T47D (cell line): ENCODE measurements at regions not wholly inside any gene's neighbourhood (a gene's known extent, or its start where the extent isn't known, plus 50 kb on each side); places are given as distances from the start of the nearest gene placed in this dataset.

Experiments
- DNase-seq, 2 experiments: peaks; one replicate each; pipeline versions ENCODE4 v3.0.0 to v3.0.0-alpha.2; 2011 to 2012; ENCODE audit warnings: low read depth in 1 of 2, low spot score in 1 of 2
- JUND ChIP-seq: IDR thresholded peaks from 2 replicates; pipeline ENCODE4 v1.6.1; 2012; ENCODE audit warnings: low read depth
- in situ Hi-C: cut with HindIII; loops from 2 replicates; pipeline ENCODE4 v1.10.0; 2016; ENCODE audit warnings: low sequenced_read_pairs, low pct_unique_long_range_greater_than_20kb

DNA sequence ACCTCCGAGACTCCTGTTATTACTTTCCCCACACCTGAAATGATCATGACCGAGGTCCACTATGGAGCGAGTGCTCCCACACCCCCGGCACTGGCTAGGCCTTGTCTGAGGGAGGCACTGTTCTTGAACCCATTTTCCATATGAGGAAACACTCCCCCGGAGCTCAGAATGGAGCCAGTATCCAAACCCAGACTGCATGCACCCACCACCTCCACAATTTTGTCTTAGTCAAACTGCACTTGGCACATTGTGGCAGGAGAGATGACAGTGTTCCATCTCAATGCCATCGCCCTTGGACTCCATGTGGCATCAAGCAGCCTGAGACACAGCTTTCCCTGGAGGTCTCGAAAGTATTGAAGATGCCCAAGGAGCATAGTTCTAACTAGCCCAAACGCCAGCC is 154.1 kb downstream of the NUP210 start:
- no peak for DNase-seq
- TF ChIP-seq JUND = no peak
- in situ Hi-C loops = no loop called here

DNA sequence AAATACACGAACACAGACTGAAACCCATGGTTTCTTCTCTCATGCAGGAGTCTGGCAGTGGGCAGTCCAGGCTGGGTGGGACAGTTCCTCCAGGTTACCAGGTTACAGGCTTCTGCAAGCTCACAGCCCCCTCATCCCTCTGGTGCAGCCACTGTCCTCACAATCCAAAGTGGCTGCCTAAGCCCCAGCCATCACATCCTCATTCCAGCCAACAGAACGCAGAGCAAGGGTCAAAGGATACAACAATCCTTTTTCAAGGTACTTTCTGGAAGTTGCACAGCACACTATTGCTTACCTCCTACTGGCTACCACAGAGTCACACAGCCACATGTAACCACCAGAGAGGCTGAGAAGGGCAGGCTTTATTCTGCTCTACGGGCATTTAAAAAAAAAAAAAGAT is 154.6 kb downstream of the NUP210 start:
- no peak for DNase-seq
- in situ Hi-C loops = no loop called here
- no peak for TF ChIP-seq JUND

DNA sequence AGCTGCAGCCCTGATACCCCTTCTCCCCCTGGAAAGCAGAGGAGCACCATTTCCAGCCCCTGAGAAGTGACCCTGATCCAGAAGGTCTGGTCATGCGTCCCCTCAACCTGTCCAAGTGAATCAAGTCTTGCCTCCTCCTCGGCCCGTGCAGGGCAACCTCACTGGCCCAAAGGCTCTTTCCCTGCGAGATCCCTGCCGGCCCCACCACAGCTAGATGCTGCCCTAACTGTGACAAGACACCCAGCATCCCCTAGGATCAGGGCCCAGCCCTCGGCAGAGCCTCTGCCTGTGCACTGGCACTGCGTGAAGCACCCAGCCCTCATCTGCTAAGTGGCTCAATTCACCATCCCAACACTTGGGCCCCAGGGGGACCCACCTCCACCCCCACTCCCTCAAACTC is 155.1 kb downstream of the NUP210 start:
- DNase-seq = no peak
- no peak for TF ChIP-seq JUND
- in situ Hi-C loops = no loop called here

DNA sequence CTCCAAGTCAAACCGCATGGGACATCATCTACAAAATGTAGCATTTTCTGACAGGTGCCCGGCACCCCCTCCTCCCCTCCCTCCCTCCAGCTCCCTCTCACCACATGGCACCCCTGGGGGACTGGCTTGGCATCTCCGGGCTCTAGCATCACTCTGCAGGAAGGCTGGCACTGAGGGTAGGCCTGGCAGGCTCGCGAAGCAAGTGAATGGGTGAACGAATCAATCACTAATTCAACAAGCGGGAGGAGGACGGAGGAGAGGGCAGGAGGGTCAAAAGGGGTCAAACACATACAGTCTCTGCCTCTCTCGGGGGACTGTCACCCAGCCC is 155.7 kb downstream of the NUP210 start:
- no peak for TF ChIP-seq JUND
- no peak for DNase-seq
- in situ Hi-C loops = no loop called here

DNA sequence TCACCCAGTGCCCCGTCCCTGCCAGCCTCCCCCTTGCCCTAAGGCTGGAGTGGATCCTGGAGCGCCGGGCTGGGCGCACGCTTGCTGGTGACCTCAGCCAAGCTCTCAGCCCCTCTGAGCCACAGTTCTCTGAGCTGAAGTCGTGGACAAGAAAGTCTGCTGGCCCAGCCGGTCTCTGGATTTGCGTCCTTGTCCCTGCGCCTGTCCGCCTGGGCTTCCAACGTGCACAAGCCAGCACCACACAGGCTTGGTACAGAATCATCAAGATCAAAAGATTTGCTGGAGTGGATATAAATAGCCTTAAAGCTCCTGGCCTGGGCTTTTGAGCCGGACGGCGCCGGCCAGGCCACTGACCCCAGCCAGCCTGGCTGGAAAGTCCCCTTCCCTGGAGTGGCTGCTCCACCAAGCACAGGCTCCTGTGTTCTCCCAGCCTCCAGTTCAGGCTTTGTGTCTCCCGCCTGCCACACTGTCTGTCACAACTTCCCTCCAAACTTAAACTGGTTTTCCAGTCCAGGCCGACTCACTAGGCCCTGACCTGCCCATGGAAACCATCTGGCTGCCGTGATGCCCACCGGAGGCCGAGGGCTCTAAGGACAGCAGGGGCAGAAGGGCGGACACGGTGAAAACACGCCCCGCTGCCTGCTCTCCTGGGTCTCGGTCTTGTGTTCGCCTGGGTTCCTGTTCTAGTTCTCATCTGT is 156.2 kb downstream of the NUP210 start:
- DNase-seq = no peak
- TF ChIP-seq JUND = no peak
- in situ Hi-C loops = no loop called here

DNA sequence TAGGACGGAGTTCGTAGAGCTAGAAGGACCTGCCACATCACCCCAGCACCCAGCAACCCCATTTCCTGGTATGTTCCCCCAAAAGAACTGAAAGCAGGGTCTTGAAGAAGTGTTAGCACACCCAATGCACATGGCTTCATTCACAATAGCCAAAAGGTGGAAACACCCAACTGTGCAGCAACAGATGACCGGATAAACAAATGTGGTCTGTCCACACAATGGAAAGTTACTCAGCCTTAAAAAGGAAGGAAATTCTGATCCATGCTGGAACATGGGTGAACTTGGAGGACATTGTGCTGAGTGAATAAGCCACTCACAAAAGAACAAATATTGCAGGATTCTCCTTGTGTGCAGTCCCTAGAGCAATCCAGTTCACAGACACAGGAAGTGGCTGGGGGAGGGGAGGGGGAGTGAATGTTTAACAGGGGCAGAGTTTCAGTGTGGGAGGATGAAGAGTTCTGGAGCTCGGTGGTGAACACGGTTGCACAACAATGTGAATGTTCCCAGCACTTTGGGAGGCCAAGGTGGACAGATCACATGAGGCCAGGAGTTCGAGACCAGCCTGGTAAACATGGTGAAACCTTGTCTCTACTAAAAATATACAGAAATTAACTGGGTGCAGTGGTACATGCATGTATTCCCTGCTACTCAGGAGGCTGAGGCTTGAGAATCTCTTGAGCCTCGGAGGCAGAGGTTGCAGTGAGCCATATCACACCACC is 157.5 kb downstream of the NUP210 start:
- DNase-seq = peak in 1 of 2 experiments; percentile 30
- TF ChIP-seq JUND = no peak
- in situ Hi-C loops = no loop called here

DNA sequence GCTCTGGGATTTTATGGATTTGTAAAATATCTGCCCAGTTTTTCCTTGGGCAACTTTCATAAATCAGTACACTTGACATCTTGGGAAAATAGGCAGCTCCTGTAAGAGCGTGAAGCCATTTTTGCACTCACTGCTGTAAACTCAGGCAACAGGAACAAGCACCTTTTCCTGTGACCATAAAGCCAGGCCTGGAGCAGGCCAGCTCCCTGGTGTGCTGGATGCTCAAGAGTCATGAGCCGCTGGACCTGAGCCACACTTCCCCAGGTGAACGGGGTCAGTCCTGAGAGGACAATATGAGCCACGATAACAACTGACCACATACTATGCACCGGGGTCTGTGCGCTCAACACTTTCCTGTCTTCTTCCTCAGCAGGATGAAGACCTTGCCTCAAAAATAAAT is 158.2 kb downstream of the NUP210 start:
- TF ChIP-seq JUND = no peak
- in situ Hi-C loops = no loop called here
- no peak for DNase-seq

DNA sequence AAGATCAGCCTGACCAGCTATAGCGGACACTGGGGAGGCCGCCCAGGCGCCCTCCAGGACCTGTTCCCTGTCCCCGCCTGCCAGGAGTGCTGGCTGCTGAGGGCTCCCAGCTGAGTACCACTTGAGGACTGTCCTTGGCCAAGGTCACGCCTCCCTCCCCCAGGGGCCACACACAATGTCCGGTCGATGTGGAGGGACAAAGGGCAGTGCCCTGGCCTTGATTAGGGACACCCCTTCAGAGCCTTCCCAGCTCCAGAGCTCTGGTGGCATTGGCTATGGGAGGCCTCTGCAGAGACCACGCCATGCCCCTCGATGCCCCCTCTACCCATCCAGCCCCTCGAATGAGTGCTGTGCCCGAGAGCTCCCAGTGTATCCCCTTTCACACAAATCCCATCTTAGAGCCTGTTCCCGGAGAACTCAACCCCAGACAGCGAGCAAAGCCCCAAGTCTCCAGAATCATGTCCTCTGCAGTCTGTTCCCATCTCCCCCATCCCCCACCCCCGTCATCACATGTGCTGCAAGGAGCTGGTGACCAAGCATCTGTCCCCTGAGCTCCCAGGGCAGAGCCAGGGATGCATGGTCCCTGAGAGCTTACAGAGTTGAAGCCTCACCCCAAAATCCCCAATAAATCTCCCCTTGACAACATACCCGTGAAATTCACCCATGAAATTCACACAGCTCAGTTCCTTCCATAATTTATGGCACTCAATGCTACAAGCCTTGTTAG is 158.9 kb downstream of the NUP210 start:
- TF ChIP-seq JUND = no peak
- in situ Hi-C loops = no loop called here
- no peak for DNase-seq

DNA sequence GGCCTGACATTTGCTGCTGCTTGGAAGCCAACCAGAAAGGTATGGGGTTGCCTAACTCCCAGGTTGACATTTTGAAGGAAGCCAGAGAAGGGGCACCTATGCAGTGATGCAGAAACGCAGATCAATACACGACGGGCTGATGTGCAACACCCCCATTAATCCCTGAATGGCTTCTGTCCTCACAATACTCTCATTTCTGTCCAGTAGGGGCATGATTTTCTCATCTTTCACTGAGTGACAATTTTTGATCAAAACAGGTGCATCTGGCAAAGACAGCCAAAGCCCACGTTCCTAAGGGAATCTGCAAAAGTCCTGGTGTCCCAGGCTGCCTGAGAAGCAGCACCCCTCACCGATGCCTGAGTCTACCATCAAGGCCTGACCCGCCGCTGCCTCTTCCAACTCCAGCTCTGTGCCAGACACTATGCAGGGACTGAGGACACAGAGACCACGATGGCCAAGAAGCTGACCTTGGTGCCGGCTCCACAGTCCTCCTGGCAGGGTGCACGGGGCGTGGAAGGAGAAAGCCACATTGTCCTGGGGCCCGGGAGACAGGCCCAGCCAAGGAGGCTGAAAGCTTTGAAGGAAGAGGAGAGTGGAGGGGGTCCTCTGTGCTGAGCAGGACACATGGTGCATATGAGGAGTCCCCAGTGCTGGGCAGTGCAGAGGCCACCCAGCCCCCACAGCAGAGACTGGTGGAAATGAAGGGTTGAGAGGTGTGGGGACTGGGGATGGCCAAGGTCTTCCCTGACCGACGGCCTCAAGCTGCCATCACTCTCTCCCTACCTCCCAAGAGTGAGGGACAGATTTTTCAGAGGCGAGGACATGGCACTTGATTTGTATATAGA is 159.6 kb downstream of the NUP210 start:
- no peak for DNase-seq
- TF ChIP-seq JUND = no peak
- in situ Hi-C loops = no loop called here

DNA sequence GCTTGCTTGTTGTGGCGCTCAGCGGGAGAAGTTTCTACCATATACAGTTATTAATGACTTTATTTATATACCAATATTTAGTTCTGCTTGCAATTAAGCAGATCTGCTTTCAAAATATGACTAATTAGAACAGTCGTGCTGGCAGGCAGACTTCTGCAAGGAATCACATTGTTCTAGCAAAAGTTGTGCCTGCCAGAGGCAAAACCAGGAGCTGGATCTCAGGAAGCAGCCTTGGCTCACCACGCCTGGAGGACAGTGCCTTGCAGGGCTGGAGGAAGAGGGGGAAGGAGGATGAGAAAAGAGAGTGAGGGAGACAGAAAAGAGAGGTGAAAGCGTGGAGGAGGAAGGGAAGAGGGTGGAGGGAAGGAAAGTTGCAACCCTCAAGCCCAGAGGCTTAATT is 160.3 kb downstream of the NUP210 start:
- TF ChIP-seq JUND = no peak
- DNase-seq = no peak
- in situ Hi-C loops = no loop called here

DNA sequence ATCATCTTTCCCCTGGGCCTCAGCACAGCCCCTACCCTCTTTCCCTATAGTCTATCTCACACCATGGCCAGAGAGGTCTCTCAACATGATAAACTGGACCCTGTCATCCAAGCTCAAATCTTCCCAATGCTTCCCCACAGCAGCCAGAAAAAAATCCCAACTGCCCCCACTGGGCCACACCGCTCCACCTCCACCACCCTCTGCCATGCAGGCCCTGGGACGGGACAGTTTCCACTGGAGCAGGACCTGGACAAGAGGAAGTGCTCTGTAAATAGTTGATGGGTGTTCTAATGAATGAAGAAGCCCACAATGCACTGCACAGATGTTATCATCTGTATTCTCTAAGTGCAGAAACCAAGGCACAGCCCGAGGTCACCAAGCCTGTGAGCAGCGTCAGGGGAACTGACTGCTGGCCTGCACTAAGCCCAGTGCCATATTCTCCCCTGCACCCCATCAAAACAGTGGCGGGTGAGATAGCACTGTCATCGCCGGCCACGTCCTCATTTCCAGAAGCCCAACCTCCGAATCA is 161.1 kb downstream of the NUP210 start:
- DNase-seq = no peak
- TF ChIP-seq JUND = no peak
- in situ Hi-C loops = no loop called here

DNA sequence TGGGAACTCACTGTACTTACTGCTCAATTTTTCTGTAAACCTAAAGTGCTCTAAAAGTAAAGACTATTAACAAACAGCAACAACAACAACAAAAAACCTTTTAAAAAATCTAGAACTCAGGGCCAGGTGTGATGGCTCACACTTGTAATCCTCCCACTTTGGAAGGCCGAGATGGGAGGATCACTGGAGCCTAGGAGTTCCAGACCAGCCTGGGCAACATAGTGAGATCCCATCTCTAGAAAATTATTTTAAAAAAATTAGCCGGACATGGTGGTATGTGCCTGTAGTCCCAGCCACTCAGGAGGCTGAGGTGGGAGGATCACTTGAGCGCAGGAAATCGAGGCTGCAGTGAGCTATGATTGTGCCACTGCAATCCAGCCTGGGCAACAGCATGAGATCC is 161.8 kb downstream of the NUP210 start:
- TF ChIP-seq JUND = no peak
- DNase-seq = no peak
- in situ Hi-C loops = no loop called here
